KG1 (cell line): ENCODE measurements at regions not wholly inside any gene's neighbourhood (a gene's known extent, or its start where the extent isn't known, plus 50 kb on each side); places are given as distances from the start of the nearest gene placed in this dataset.

ENCODE experiments used
- DNase-seq: peaks from one replicate; lab custom pipeline; 2025; lab: John Stamatoyannopoulos, UW

DNA sequence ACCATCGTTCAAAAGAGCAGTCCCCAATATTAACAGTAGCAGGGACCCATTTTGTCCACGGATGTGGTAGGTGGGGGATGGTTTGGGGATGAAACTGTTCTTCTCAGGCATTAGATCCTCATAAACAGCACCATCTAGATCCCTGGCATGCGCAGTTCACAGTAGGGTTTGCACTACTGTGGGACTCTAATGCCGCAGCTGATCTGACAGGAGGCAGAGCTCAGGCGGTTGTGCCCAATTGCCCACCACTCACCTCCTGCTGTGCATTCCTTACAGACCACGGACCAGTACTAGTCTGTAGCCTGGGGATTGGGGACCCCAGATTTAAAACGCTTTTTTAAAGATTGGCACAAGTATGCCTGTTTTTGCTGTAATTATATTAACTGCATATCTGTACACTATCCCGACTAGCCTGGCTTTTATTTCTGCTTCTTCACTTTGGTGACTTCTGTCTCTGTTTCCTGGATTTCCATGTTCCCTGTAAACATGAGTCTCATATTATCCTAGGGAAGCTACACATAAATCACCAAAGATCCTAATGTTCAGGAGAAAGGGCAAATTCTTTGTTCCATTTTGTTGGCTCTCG lies 163.3 kb upstream of the AKR1E2 start:
- no peak for DNase-seq

DNA sequence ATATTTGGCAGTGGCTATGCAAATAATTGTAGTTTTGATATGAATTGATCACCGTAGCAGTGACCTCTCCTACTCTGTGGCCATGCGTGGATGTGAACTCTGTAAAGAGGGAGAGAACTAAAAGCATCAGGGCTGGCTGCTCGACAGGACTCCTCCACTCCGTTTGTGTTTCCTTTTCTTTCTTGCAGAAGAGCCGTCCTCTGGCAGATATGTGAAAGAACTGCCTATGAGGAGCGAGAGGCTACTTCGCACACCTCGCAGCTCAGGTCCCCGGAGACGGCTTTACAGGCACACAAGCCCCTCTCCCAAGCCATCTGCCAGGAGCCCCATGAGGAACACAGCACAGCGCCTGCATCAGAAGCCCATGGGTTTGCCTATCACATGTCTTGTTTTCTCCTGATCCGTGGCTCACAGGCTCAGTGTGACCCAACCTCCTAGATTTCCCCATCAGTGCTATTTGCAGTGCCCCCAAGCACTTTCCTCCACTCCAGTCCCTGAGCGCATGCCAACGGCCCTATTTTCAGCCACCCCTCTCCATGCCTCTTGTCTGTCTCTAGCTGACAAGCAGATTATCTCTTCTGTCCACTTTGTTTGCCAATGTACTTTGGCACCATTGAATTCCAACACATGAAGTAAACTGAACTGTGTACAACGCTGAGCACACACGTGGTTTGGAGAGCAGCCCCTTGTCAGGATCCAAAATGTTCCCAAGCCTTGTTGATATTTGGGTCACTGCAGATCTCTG lies 164.3 kb upstream of the AKR1E2 start:
- DNase-seq = no peak

DNA sequence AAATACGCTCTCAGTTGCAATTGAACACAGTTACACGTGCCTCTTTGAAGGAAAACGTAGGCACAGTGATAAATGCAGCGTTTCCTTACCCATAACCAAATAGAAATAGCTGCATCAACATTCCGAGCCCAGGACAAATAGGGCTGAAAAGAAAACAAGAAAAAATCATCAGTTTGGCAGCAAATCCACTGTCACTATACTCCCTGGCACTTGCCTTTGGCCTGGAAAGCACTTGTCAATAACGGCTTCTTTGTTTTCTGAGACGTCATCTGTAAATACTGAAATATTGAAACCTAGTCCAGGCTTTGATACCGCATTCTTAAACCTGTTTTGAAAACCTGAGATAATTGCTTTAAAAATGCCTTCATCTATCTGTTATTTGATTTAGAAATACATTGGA lies 167.2 kb upstream of the AKR1E2 start:
- no peak for DNase-seq

DNA sequence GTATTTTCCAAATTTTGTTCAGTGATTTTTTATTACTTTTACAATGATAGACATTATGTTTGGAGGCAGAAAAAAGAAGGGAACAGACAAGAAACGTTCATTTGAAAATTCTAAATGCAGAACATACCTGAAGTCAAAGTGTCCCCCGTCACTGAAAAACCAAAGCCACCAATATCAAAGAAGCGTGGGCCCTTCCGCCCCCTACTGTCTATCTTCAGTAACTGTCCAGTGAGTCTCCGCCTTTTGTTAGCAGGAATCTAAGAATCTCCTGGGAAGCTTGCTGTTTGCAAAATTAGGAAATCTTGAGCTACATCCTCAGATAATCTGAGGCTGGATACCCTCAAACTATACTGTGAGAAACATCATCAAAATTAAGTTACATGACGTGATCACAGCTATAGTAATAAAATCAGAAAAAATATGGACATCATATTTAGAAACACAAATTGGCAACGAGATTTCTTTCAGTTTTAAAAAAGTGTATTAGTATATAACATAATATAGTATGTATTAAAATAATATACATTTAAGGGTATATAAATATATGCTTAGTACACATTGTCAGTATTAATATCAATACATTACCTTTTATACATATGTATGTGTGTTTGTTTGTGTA lies 169.3 kb upstream of the AKR1E2 start:
- DNase-seq = peak; percentile 15

DNA sequence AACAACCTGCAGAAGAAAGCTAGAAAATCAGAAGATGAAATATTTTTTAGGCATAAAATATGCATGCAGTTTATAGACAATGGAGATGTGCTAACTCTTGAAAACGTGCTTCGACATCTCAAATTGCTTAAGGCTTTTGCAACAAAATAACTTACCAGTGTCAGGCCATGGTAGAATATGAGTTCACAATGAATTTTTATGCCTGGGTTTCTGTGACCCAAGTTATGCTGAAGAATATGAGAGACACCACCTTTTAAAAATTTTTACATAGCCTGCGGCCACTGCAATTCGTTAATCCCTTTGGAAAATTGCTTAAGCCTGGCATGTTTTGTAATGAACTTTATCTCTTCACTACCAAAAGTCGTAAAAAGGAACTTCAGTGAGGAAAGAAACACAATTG lies 170.1 kb upstream of the AKR1E2 start:
- DNase-seq = no peak

DNA sequence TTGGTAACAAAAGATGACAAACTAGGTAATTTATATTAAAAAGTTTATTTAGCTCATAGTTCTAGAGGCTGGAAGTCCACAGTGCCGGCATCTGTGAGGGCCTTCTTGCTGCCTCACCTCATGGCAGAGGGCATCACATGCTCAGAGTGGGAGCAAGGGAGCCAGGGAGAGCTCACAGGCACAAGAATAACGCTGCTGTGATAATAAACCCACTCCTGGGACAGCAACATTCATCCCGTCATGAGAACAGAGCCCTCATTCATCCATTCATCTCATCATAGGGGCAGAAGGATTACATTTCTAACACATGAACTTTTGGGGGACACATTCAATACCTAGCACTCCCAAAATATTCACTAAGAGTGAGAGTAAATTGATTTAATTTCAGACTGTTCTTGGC lies 170.6 kb upstream of the AKR1E2 start:
- DNase-seq = no peak

DNA sequence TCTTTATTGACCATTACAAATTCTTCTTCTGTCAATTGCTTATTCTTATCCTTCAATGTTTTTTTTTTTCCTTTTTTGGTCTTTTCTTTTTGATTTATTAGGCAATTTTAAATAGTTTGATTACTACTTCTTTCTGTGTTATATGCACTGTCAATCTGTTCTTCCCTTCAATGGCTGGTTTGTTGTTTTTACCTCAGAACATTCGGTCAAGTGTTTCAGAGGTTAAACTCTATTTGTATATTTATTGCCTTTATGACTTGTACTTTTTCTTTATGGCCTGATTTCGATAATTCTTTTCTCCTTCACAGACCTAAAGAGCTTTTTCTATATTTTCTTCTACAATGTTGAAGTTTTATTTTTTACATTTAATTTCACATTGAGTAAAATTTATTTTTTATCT lies 171.5 kb upstream of the AKR1E2 start:
- DNase-seq = no peak

DNA sequence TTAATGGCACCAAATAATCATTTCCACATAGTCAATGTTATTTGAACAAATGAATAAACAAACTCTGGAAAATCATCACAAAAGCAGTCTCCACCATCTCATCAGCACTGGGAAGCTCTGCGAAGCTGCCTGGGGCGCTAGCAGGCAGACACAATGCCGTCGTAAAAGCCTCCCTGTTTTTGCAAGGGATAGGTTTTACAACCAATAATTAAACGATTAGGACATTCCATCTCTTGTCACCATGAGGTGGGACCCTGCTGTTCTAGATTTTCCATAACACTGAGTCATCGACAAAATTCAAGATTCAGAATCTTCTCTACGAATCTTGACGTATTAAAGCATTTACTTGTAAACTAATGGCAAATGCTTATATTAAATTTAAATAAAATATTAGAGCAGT lies 172.8 kb upstream of the AKR1E2 start:
- no peak for DNase-seq

DNA sequence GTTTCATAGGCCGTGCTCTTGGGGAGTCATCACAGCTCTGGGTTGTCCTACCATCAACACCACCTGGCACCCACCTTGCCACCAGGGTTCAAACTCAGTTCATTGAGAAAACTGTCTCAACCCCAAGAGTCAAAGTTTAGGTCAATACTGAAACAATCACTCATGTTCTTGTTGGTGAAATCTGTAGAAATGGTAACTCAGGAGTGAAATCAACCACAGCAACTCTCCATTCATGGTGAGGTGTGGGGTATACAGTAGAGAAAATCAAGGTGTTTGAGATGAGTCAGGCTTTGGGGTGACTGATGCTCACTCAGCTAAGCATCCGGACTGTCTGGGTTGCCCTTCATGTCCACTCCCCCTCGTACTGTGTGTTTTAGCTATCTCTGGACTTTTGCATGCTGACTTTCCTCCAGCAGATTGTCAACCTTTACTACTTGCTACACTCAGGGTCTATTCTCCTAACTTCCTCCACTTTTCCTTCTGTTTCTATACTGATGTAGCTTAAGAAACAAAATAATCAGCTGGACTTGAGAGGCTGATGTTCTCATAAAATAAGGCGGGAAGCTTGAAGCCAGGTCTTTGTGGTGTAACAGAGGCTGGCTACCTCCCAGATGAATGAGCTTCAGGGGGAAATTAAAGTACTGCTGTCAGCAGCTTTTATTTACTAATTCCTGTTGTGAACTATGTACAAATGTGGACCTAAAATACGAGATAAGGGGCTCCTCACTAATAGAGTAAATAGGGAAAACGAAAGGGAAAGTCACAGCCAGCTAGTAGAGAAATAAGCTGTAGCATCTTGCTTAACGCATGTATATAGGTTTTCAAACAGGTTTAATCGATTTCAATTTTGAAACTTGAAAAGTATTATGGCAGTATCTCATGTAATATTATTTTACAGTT lies 173.6 kb upstream of the AKR1E2 start:
- no peak for DNase-seq

DNA sequence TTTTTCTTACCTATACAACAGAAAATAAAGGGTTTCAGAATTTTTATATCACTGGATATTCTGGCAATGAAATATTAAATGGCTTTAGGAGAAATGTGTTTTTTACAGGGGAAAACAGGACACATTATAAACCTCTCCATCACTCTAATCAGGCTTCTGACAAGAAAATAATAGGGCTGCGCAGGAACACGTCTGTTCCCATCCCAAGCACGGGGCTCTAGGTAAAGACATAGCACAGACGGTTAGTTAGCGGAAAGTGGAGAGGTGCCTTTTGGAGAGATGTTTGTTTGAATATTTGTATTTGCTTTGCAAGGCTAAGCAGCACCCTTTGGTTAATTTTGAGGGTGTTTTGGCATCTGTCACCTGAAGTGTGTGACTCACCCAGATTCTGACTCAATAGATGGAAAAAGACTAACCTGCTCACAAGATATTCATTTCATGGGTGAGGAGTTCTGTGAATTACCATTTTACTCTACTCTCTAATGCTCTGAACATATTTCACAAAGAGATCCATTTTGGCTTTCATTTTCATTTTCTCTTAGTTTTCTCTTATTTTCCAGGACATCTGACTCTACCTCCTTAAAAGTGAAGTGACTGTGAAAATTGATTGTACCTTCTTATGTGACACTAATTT lies 174.5 kb upstream of the AKR1E2 start:
- no peak for DNase-seq

DNA sequence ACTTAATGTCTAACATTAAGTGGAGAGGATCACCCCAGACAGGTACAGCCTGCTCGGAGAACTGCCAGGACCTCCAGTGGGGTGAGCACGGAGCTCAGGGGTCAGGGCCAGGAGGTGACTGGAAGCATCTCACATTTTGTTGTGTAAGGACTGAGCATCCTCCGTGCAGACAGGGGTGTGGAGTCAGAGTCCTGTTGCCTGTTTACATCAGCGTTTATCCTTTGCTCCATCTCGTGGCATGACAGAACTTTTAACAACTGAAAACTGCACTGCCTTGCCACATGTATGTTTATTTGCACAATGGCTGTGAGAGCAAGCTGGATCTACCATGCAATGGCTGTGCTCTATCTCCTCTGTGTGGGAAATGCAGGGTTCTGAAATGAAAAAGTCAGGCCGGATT lies 175.4 kb upstream of the AKR1E2 start:
- DNase-seq = no peak

DNA sequence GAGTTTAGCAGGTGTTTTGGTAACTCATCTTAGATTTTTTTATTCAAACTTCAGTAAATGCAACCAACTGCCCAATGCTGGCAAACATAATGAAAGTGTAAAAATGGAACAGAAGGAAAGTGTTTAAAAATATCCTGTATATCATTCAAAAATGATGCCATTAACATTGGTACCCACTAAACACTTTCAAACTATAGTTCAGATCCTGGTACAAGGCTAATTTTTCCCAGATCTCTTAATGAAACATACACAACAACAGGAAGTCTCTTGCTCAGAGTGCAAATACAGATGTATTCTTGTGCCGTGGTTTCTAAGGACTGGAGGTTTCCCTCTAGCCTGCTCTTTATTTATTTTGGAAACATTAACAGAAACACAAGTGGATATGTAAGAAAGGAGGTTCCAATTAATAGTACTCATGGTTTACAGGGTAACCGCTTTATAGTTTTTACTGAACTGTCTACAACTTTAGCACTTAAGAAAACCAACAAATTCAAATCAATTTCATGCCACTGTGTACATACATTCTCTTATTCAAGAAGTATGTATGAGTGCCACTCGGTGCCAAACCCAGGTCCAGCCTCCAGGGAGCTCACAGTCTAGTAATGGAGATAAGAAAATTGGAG lies 176.0 kb upstream of the AKR1E2 start:
- DNase-seq = no peak

DNA sequence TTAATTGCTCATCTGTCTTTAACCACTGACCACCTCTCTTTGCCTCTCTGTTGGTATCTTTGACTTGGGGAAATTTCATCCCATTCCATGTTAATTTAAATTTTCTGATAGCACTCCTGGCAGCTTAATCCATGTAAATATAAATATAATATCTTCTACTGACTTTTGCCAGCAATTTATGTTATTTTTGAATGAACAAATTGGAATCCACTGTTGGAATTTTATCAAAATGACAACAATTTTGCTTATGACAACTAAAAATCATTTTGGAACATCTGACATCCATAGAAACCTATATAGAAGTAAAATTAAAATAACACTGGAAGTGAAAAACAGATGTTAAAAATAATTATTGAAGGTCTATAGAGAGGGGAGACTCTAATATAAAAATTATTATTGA lies 176.5 kb upstream of the AKR1E2 start:
- no peak for DNase-seq

DNA sequence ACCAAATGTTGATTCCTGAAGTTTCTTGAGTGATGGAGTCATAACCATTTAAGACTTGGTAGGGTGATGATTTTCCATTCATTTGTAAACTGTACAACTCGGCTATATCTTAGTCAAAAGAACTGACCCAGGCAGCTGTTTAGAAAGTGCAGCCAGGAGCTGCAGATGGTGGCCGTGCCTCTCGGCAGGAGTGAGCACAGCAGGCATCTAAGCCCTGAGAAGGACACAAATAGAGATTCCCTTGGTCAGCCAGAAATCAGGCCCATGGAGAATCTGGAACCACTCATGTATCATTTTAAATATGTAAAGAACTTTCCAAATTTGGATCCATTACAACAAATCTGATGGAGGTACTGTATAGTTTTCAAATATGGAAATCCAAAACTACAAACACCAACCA lies 177.0 kb upstream of the AKR1E2 start:
- no peak for DNase-seq

DNA sequence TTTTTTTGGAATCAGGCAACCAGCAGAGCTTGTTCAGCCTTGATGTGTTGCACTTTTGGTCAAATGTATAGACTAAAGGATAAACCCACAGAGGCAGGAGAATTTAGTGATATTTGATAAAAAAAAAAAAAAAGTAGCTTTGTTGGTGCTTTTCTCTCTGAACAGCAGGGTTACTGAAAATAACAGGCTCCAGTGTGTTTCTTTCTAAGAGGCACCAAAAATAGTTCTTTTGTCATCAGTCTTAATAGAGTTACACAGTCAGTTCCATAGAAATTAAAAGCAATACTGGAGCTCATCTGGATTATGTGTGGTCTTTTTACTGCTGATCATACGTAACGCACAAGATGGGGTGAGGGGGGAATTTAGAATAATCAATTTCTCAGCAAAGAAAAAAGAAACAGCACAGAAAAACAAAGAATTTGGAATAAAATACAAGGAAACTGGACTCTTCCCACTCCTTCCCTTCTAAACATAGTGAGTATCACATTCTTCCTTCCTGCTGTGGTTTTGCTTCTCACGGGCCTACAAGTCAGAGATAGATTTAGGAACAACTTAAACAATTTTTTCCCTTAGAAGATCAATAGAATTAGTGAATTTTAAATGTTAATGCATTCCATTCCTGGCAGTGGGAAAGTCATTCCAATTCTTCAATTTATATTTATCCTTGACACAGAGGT lies 178.8 kb upstream of the AKR1E2 start:
- DNase-seq = no peak

DNA sequence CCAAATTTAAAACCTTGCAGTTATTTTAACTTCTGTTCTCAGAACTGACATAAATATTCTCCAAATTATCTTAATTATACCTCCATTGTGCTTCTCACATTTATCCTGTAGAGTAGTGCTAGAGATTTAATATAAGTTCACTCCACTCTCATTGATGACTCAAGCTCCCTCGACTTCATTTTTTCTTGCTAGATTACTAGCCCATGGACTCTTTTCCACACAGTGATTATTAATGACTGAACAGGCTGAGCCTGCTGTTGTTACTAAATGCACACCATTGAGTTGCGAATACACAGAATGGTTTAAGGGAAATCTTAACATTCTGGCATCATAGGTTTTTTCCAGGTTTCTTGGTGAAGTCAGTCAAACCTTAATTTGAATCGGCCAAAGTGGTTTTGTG lies 179.5 kb upstream of the AKR1E2 start:
- no peak for DNase-seq

DNA sequence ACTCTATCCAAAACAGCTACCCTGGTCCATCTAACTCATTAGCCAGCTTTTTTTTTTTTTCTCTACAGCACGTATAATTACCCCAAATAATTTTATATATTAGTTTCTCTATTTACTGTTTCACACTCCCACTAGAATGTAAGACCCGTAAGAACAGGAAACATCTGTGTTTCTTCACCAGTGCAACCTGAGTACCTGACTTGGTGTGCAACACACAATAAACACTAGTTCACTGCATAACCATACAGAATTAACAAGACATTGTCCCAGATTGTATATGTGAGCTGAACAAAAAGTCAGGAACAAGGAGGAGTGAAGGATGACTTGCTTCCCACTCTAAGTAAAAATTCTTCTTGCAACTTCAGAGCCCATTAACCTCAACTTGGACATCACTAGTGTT lies 180.2 kb upstream of the AKR1E2 start:
- DNase-seq = no peak

DNA sequence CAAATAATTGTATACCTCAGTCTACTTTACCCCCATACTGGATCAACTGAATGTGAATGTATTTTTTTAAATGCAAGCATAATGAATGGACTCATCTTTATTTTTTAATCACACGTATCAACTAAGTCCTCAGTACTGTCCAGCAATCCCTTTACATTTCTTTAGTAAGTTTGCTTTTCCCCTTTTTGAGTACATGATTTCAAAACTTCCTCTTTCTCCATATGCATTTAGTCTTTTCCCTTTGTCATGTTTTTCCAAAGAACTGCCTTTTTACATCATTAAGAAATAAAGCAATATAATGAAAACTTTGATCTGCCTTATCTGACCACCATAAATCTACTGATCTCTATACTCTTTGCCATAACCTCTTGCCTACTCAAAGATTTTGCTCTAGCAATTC lies 182.5 kb upstream of the AKR1E2 start:
- DNase-seq = no peak

DNA sequence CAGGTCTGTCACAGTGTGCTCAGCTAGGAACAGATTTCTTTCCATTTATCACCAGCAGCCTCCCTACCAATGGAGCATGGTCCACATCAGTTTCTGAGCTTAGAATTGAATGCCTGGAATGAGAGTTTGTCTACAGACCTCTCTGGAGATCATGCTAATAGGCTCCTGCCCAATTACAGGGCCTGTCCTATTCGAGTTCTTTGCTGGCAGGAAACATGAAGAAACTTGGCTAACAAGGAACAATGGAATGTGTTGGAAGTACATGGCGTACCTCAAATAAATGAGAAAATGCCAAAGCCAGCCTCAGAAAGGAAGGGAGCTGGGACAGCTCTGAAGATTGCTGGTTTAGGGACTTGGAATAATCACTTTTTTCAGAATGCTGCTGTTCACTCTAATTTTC lies 186.0 kb upstream of the AKR1E2 start:
- no peak for DNase-seq

DNA sequence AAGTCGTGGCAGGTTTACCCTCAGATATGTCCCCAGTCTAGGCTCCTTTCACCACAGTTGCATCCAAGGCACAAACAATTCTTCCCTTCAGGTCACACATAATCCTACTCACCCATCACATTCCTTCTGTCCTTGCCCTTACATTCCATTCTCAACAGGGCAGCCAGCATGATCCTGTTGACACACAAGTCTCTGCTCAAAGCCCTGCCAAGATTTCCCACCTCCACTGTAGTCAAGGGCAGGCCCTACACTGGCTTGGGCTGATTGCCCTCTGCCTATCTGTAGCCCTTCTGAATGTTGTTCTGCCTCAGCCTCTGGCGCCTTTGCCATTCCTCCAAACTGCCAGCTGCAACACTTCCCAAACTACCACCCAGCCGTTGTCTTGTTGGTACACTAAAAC lies 187.9 kb upstream of the AKR1E2 start:
- DNase-seq = no peak

DNA sequence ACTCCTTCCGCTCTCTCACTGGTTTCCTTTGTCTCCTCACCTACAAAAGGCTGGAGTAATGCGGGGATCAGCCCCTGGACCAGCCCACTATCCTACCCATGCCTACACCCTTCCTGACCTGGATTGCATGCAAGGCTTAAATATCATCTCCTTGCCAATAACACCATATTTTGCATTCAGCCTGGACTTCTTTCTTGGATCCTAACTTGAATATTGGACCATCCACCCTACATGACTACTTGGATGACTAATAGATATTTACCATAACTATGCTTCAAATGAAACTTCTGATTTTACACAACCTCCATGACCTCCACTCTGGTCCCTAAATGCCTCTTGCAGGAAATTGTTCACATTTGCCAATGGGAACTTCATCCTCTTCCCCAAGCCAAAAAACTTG lies 188.3 kb upstream of the AKR1E2 start:
- DNase-seq = no peak
